ENCODE measurements at regions not wholly inside any gene's neighbourhood (a gene's known extent, or its start where the extent isn't known, plus 50 kb on each side); places are given as distances from the start of the nearest gene placed in this dataset.
"Not testable (repeated sequence)": the region's sequence is repeated elsewhere in the genome, so short reads cannot be mapped to it uniquely, and the experiment has no call there.

- Histone ChIP-seq H3K27me3 (ENCODE audit: low read depth) (no peaks in the 10 kb centered on the region), H3K36me3 (replicated peaks) (no peaks in the 10 kb centered on the region), H3K4me1 (no peaks in the 10 kb centered on the region), H3K9me3 (no peaks in the 10 kb centered on the region), H3K4me3 (no peak overlapping the region)
- DNase-seq (ENCODE audit: low spot score in 2 of 2) = no peak
- in situ Hi-C loops (cut with MboI; ENCODE audit: low sequenced_read_pairs) = no loop called here
These were observed 985.4 kb downstream of the TMEM121 start for GRCh38 chr14:106511800-106512198.

- Histone ChIP-seq H3K4me1 (no peaks in the 10 kb centered on the region), H3K9me3 (no peaks in the 10 kb centered on the region), H3K27me3 (ENCODE audit: low read depth) (no peaks in the 10 kb centered on the region), H3K4me3 (no peak overlapping the region), H3K36me3 (replicated peaks) (no peaks in the 10 kb centered on the region)
- in situ Hi-C loops (cut with MboI; ENCODE audit: low sequenced_read_pairs) = no loop called here
- no peak for DNase-seq (ENCODE audit: low spot score in 2 of 2)
These were observed 986.9 kb downstream of the TMEM121 start for GRCh38 chr14:106513302-106513701.

GRCh38 chr14:106518054-106518943 is 991.9 kb downstream of the TMEM121 start:
- H3K9me3 ChIP-seq = no peaks in the 10 kb centered on the region
- no peaks in the 10 kb centered on the region for H3K27me3 ChIP-seq (ENCODE audit: low read depth)
- no peaks in the 10 kb centered on the region for H3K36me3 ChIP-seq (replicated peaks)
- peak in 1 of 2 experiments; percentile 18 for DNase-seq (ENCODE audit: low spot score in 2 of 2)
- H3K4me3 ChIP-seq = no peak overlapping the region
- H3K4me1 ChIP-seq = no peaks in the 10 kb centered on the region
- in situ Hi-C loops (cut with MboI; ENCODE audit: low sequenced_read_pairs) = no loop called here

GRCh38 chr14:106522118-106522517 is 995.7 kb downstream of the TMEM121 start:
- H3K9me3 ChIP-seq; DNase-seq (ENCODE audit: low spot score in 2 of 2); H3K4me3 ChIP-seq; H3K4me1 ChIP-seq; in situ Hi-C loops (cut with MboI; ENCODE audit: low sequenced_read_pairs); H3K36me3 ChIP-seq (replicated peaks); H3K27me3 ChIP-seq (ENCODE audit: low read depth): not testable (repeated sequence)

- in situ Hi-C loops (cut with MboI; ENCODE audit: low sequenced_read_pairs) = no loop called here
- Histone ChIP-seq H3K27me3 (ENCODE audit: low read depth) (no peaks in the 10 kb centered on the region), H3K36me3 (replicated peaks) (no peaks in the 10 kb centered on the region), H3K4me3 (no peak overlapping the region), H3K4me1 (no peaks in the 10 kb centered on the region), H3K9me3 (no peaks in the 10 kb centered on the region)
- no peak for DNase-seq (ENCODE audit: low spot score in 2 of 2)
These were observed 996.6 kb downstream of the TMEM121 start for GRCh38 chr14:106522990-106523389.

- no peaks in the 10 kb centered on the region for H3K36me3 ChIP-seq (replicated peaks)
- H3K9me3 ChIP-seq = 0 out of 2 replicates have a peak, but pooled peaks cover 2% of the 10 kb centered on the region
- H3K4me3 ChIP-seq = no peak overlapping the region
- in situ Hi-C loops (cut with MboI; ENCODE audit: low sequenced_read_pairs) = no loop called here
- no peaks in the 10 kb centered on the region for H3K4me1 ChIP-seq
- DNase-seq (ENCODE audit: low spot score in 2 of 2) = no peak
- no peaks in the 10 kb centered on the region for H3K27me3 ChIP-seq (ENCODE audit: low read depth)
These were observed 1002.3 kb downstream of the TMEM121 start for GRCh38 chr14:106528717-106529116.

GRCh38 chr14:106530031-106530422 is 1003.6 kb downstream of the TMEM121 start:
- in situ Hi-C loops (cut with MboI; ENCODE audit: low sequenced_read_pairs) = no loop called here
- H3K4me3 ChIP-seq = no peak overlapping the region
- no peaks in the 10 kb centered on the region for H3K27me3 ChIP-seq (ENCODE audit: low read depth)
- H3K36me3 ChIP-seq (replicated peaks) = no peaks in the 10 kb centered on the region
- DNase-seq (ENCODE audit: low spot score in 2 of 2) = no peak
- H3K9me3 ChIP-seq = 0 out of 2 replicates have a peak, but pooled peaks cover 2% of the 10 kb centered on the region
- no peaks in the 10 kb centered on the region for H3K4me1 ChIP-seq

- no peaks in the 10 kb centered on the region for H3K27me3 ChIP-seq (ENCODE audit: low read depth)
- DNase-seq (ENCODE audit: low spot score in 2 of 2) = peak in 1 of 2 experiments; percentile 13
- in situ Hi-C loops (cut with MboI; ENCODE audit: low sequenced_read_pairs) = no loop called here
- 0 out of 2 replicates have a peak, but pooled peaks cover 2% of the 10 kb centered on the region for H3K9me3 ChIP-seq
- no peaks in the 10 kb centered on the region for H3K4me1 ChIP-seq
- no peaks in the 10 kb centered on the region for H3K36me3 ChIP-seq (replicated peaks)
- H3K4me3 ChIP-seq = no peak overlapping the region
These were observed 1004.2 kb downstream of the TMEM121 start for GRCh38 chr14:106530423-106531107.

- H3K4me3 ChIP-seq; in situ Hi-C loops (cut with MboI; ENCODE audit: low sequenced_read_pairs); H3K4me1 ChIP-seq; H3K27me3 ChIP-seq (ENCODE audit: low read depth); H3K9me3 ChIP-seq; H3K36me3 ChIP-seq (replicated peaks); DNase-seq (ENCODE audit: low spot score in 2 of 2): not testable (repeated sequence)
These were observed 1011.2 kb downstream of the TMEM121 start for GRCh38 chr14:106537597-106537996.

- Histone ChIP-seq H3K4me1 (no peaks in the 10 kb centered on the region), H3K9me3 (no peaks in the 10 kb centered on the region), H3K4me3 (no peak overlapping the region), H3K27me3 (ENCODE audit: low read depth) (no peaks in the 10 kb centered on the region), H3K36me3 (replicated peaks) (no peaks in the 10 kb centered on the region)
- in situ Hi-C loops (cut with MboI; ENCODE audit: low sequenced_read_pairs) = no loop called here
- DNase-seq (ENCODE audit: low spot score in 2 of 2) = no peak
These were observed 1011.8 kb downstream of the TMEM121 start for GRCh38 chr14:106538201-106538600.

GRCh38 chr14:106547735-106548434 is 1021.5 kb downstream of the TMEM121 start:
- in situ Hi-C loops (cut with MboI; ENCODE audit: low sequenced_read_pairs) = no loop called here
- H3K27me3 ChIP-seq (ENCODE audit: low read depth) = no peaks in the 10 kb centered on the region
- H3K9me3 ChIP-seq = no peaks in the 10 kb centered on the region

GRCh38 chr14:106549064-106549463 is 1022.7 kb downstream of the TMEM121 start:
- in situ Hi-C loops (cut with MboI; ENCODE audit: low sequenced_read_pairs) = no loop called here
- DNase-seq (ENCODE audit: low spot score in 2 of 2) = no peak
- H3K36me3 ChIP-seq (replicated peaks) = no peaks in the 10 kb centered on the region
- H3K4me3 ChIP-seq = no peak overlapping the region
- H3K4me1 ChIP-seq = no peaks in the 10 kb centered on the region
- H3K27me3 ChIP-seq (ENCODE audit: low read depth) = no peaks in the 10 kb centered on the region
- H3K9me3 ChIP-seq = no peaks in the 10 kb centered on the region

More at GRCh38 chr14:106547735-106548434, 1021.5 kb downstream of the TMEM121 start:
- no peak overlapping the region for H3K4me3 ChIP-seq
- H3K36me3 ChIP-seq (replicated peaks) = no peaks in the 10 kb centered on the region
- H3K4me1 ChIP-seq = no peaks in the 10 kb centered on the region
- no peak for DNase-seq (ENCODE audit: low spot score in 2 of 2)

- H3K27me3 ChIP-seq (ENCODE audit: low read depth) = no peaks in the 10 kb centered on the region
- DNase-seq (ENCODE audit: low spot score in 2 of 2) = no peak
- no peaks in the 10 kb centered on the region for H3K9me3 ChIP-seq
- no peaks in the 10 kb centered on the region for H3K36me3 ChIP-seq (replicated peaks)
- in situ Hi-C loops (cut with MboI; ENCODE audit: low sequenced_read_pairs) = no loop called here
- no peak overlapping the region for H3K4me3 ChIP-seq
- H3K4me1 ChIP-seq = no peaks in the 10 kb centered on the region
These were observed 1024.9 kb downstream of the TMEM121 start for GRCh38 chr14:106551265-106551664.

GRCh38 chr14:106556211-106556610 is 1029.8 kb downstream of the TMEM121 start:
- in situ Hi-C loops (cut with MboI; ENCODE audit: low sequenced_read_pairs); H3K36me3 ChIP-seq (replicated peaks); DNase-seq (ENCODE audit: low spot score in 2 of 2); H3K9me3 ChIP-seq; H3K4me1 ChIP-seq; H3K4me3 ChIP-seq; H3K27me3 ChIP-seq (ENCODE audit: low read depth): not testable (repeated sequence)

Measured in HAP-1 (cell line).